GM20000 (cell line): ENCODE measurements at regions not wholly inside any gene's neighbourhood (a gene's known extent, or its start where the extent isn't known, plus 50 kb on each side); places are given as distances from the start of the nearest gene placed in this dataset.

Experiments
- DNase-seq: peaks from one replicate; pipeline ENCODE4 v3.0.0; 2012; ENCODE audit warnings: low spot score
- CTCF ChIP-seq: IDR thresholded peaks from 2 replicates; pipeline ENCODE4 v1.5.1; 2012; ENCODE audit warnings: mild to moderate bottlenecking, control low read depth; ENCODE audit errors: extremely low read depth, missing control alignments

- TF ChIP-seq CTCF, result no peak
- DNase-seq, result no peak
Observed at GRCh38 chr1:53378061-53378460, 50.2 kb upstream of the LRP8 start.

GRCh38 chr1:53378932-53379661 lies 51.2 kb upstream of the LRP8 start:
- no peak for DNase-seq
- no peak for TF ChIP-seq CTCF

- no peak for TF ChIP-seq CTCF
- DNase-seq, result no peak
Observed at GRCh38 chr1:53379662-53380002, 51.8 kb upstream of the LRP8 start.

GRCh38 chr1:53380296-53380695 lies 52.4 kb upstream of the LRP8 start:
- DNase-seq, result no peak
- no peak for TF ChIP-seq CTCF

- DNase-seq, result no peak
- TF ChIP-seq CTCF, result no peak
Observed at GRCh38 chr1:53381790-53382401, 54.0 kb upstream of the LRP8 start.

- DNase-seq, result no peak
- no peak for TF ChIP-seq CTCF
Observed at GRCh38 chr1:53383136-53383870, 55.4 kb upstream of the LRP8 start.

- DNase-seq, result no peak
- TF ChIP-seq CTCF, result no peak
Observed at GRCh38 chr1:53384796-53385195, 56.9 kb upstream of the LRP8 start.
